PFSK-1 (cell line): ENCODE measurements at regions not wholly inside any gene's neighbourhood (a gene's known extent, or its start where the extent isn't known, plus 50 kb on each side); places are given as distances from the start of the nearest gene placed in this dataset.

Source experiments
- POLR2AphosphoS5 ChIP-seq: IDR thresholded peaks from 2 replicates; pipeline ENCODE4 v1.6.1; 2012; ENCODE audit warnings: low read depth, mild to moderate bottlenecking, control low read depth, low read length, moderate library complexity
- REST ChIP-seq, 2 experiments: IDR thresholded peaks; 2 replicates each; pipeline versions ENCODE4 v1.6.1 to v1.8.0; 2011 to 2012; ENCODE audit warnings: low read depth in 2 of 2, low read length in 2 of 2, control low read depth in 1 of 2, inconsistent platforms in 1 of 2, mild to moderate bottlenecking in 1 of 2, moderate library complexity in 1 of 2; ENCODE audit not compliant: insufficient read depth in 1 of 2
- SIN3A ChIP-seq: IDR thresholded peaks from 2 replicates; pipeline ENCODE4 v1.6.1; 2012; ENCODE audit warnings: mild to moderate bottlenecking, low read length, moderate library complexity, borderline replicate concordance; ENCODE audit not compliant: insufficient read depth
- TAF1 ChIP-seq: IDR thresholded peaks from 2 replicates; pipeline ENCODE4 v1.6.1; 2012; ENCODE audit warnings: low read length, control low read depth, borderline replicate concordance; ENCODE audit not compliant: insufficient read depth

DNA sequence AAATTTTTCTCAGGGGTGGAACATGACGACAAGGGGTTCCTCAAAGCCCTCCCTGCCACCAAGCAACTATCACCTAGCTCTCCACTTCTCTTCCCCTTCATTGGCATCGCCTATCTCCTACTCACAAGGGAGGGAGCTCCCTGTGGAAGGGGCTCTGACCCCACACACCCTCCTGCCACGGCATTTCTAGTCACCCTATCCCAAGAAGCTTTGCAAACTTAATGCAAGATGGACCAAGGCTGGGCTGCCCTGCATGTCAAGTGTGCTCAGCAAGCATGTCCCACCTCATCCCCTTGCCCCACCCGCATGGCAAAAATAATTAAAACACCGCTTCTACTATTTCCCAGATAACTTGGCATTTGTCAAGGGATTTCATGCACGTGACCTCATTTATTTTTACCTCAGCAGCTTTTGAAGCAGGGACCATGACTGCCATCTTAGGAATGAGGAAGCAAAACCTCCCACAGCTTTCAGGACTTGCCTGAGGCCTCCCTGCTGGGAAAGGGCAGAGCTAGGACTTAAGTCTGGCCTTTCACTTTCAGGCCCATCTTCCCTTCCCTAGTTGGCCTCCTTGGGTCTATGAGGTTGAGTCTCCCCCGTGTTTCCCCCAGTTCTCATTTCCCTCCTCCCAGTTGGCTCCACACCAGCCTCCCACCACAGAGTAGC, 161.3 kb downstream of the TSEN15 start:
- TF ChIP-seq POLR2AphosphoS5 (no peak), REST (IDR thresholded peaks at IDR 0.05; ENCODE audit: insufficient read depth in 1 of 2, low read depth in 2 of 2, low read length in 2 of 2) (no peak), TAF1 (no peak), SIN3A (no peak)
